ENCODE measurements at regions not wholly inside any gene's neighbourhood (a gene's known extent, or its start where the extent isn't known, plus 50 kb on each side); places are given as distances from the start of the nearest gene placed in this dataset.

DNA sequence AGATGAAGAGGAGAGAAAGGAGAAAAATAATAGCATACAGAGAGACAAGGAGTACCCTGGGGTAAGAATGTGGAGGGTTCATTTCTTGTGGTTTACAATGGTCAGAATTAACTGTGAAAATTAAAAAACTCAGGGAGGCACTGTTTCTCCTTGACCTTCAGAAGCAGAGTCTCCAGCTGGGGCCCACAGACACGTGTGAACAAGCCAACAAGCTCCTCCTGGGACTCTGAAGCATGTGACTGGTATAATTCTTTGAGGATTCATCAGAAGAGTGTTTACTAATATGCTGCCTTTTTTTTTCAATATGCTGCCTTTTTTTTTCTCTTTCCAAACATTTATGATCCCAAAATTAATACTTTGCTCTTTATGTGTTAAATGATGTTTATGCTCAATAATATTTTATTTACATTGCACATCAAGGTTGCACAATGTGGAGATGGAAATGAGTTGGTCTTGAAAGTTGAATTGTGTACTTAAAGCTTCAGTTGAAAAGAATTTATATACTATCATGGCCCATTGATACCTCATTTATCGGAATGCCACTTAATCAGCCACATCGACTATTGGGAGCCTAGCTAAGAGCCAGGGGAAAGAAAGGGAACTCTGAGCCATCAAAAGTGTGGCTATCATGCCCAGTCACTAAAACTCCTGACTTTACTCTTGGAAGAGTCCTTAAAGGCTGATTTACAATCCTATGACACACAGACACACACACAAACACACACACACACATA lies 134.7 kb upstream of the RHOBTB1 start:
- H3K4me1 Mint-ChIP-seq (ENCODE audit: unreplicated experiment): peaks cover 4% of the 10 kb centered on the region
- no peaks in the 10 kb centered on the region for H3K9me3 Mint-ChIP-seq (ENCODE audit: unreplicated experiment)
- no peak overlapping the region for H3K27ac Mint-ChIP-seq (ENCODE audit: unreplicated experiment)
- H3K36me3 Mint-ChIP-seq (ENCODE audit: unreplicated experiment): no peaks in the 10 kb centered on the region
- DNase-seq (ENCODE audit: extremely low spot score, unreplicated experiment): no peak
- peaks cover 15% of the 10 kb centered on the region for H3K27me3 Mint-ChIP-seq (ENCODE audit: unreplicated experiment)
- H3K4me3 Mint-ChIP-seq (ENCODE audit: unreplicated experiment): no peak overlapping the region
- TF ChIP-seq CTCF (IDR thresholded peaks at IDR 0.05): no peak

GRCh38 chr10:61076572-61077114 lies 132.7 kb upstream of the RHOBTB1 start:
- DNase-seq (ENCODE audit: extremely low spot score, unreplicated experiment): no peak
- H3K9me3 Mint-ChIP-seq (ENCODE audit: unreplicated experiment): no peaks in the 10 kb centered on the region
- no peaks in the 10 kb centered on the region for H3K36me3 Mint-ChIP-seq (ENCODE audit: unreplicated experiment)
- peaks cover 15% of the 10 kb centered on the region for H3K27me3 Mint-ChIP-seq (ENCODE audit: unreplicated experiment)
- peaks cover 4% of the 10 kb centered on the region for H3K4me1 Mint-ChIP-seq (ENCODE audit: unreplicated experiment)
- TF ChIP-seq CTCF (IDR thresholded peaks at IDR 0.05): no peak
- no peak overlapping the region for H3K4me3 Mint-ChIP-seq (ENCODE audit: unreplicated experiment)
- no peak overlapping the region for H3K27ac Mint-ChIP-seq (ENCODE audit: unreplicated experiment)

GRCh38 chr10:61073391-61073790 lies 129.4 kb upstream of the RHOBTB1 start:
- DNase-seq (ENCODE audit: extremely low spot score, unreplicated experiment): no peak
- TF ChIP-seq CTCF (IDR thresholded peaks at IDR 0.05): no peak
- peaks cover 11% of the 10 kb centered on the region for H3K27me3 Mint-ChIP-seq (ENCODE audit: unreplicated experiment)
- H3K36me3 Mint-ChIP-seq (ENCODE audit: unreplicated experiment): no peaks in the 10 kb centered on the region
- peaks cover 2% of the 10 kb centered on the region for H3K4me1 Mint-ChIP-seq (ENCODE audit: unreplicated experiment)
- H3K4me3 Mint-ChIP-seq (ENCODE audit: unreplicated experiment): no peak overlapping the region
- no peaks in the 10 kb centered on the region for H3K9me3 Mint-ChIP-seq (ENCODE audit: unreplicated experiment)
- H3K27ac Mint-ChIP-seq (ENCODE audit: unreplicated experiment): no peak overlapping the region

DNA sequence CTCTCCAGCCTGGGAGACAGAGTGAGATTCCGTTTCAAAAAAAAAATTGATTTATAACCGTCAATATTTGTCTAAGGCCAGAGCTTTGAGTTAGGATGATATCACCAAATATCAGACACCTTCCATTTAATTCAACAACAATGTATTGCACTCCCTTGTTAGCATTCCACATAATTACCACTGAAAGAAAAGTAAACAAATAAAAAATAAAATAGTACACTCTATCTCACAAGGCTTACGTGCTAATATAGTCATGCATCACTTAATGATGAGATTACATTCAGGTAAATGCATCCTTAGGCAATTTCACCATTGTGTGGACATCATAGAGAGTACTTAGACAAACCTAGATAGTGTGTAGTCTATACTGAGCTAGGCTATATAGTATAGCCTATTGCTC lies 127.6 kb upstream of the RHOBTB1 start:
- Mint-ChIP-seq H3K9me3 (ENCODE audit: unreplicated experiment) (no peaks in the 10 kb centered on the region), H3K4me1 (ENCODE audit: unreplicated experiment) (peaks cover 2% of the 10 kb centered on the region), H3K4me3 (ENCODE audit: unreplicated experiment) (no peak overlapping the region), H3K27ac (ENCODE audit: unreplicated experiment) (no peak overlapping the region), H3K27me3 (ENCODE audit: unreplicated experiment) (peaks cover 12% of the 10 kb centered on the region), H3K36me3 (ENCODE audit: unreplicated experiment) (no peaks in the 10 kb centered on the region)
- DNase-seq (ENCODE audit: extremely low spot score, unreplicated experiment): no peak
- TF ChIP-seq CTCF (IDR thresholded peaks at IDR 0.05): no peak

DNA sequence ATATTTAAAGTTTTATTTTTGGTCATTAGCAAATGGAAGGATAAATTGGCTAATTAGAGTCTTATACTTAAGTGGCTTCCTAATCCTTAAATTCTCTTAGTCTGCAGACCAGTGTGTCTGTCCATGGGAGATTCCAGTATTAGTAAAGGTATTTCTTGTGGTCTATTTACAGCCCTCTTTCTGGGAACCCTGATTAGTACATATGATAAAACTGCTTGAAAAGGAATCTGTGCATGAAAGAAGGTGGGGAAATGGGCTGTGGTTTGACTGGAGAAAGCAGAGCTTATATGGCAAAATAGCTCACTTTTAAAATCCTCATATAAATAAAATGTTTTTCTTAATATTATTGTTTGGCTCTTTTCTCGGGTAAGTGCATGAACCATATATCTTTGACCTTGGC lies 124.5 kb upstream of the RHOBTB1 start:
- no peak for DNase-seq (ENCODE audit: extremely low spot score, unreplicated experiment)
- no peak overlapping the region for H3K27ac Mint-ChIP-seq (ENCODE audit: unreplicated experiment)
- H3K27me3 Mint-ChIP-seq (ENCODE audit: unreplicated experiment): peaks cover 16% of the 10 kb centered on the region
- H3K36me3 Mint-ChIP-seq (ENCODE audit: unreplicated experiment): no peaks in the 10 kb centered on the region
- TF ChIP-seq CTCF (IDR thresholded peaks at IDR 0.05): no peak
- H3K4me1 Mint-ChIP-seq (ENCODE audit: unreplicated experiment): peaks cover 2% of the 10 kb centered on the region
- H3K9me3 Mint-ChIP-seq (ENCODE audit: unreplicated experiment): no peaks in the 10 kb centered on the region
- no peak overlapping the region for H3K4me3 Mint-ChIP-seq (ENCODE audit: unreplicated experiment)

All from osteocyte (in vitro differentiated cells).